ENCODE measurements at regions not wholly inside any gene's neighbourhood (a gene's known extent, or its start where the extent isn't known, plus 50 kb on each side); places are given as distances from the start of the nearest gene placed in this dataset.
"Not testable (repeated sequence)": the region's sequence is repeated elsewhere in the genome, so short reads cannot be mapped to it uniquely, and the experiment has no call there.

DNA sequence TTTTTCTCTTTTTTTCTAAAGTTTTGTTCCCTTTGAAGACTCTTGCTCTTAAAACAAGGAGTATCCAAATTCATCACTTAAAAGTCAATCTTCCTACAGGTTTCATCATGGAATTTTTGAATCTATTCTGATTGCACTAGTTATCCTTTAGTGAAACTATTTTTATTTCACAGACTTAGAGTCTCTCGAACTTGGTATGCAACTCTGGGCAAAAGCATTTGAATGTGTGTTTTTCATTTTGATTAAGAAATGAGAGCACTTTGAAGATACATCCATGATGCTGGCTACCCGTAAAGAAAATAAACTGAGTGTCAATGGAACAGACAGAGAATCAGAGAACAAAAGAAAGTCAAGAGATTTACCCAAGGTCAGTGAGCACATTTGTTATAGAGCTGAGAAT, 586.5 kb downstream of the EPM2A start:
- DNase-seq: no peak

DNA sequence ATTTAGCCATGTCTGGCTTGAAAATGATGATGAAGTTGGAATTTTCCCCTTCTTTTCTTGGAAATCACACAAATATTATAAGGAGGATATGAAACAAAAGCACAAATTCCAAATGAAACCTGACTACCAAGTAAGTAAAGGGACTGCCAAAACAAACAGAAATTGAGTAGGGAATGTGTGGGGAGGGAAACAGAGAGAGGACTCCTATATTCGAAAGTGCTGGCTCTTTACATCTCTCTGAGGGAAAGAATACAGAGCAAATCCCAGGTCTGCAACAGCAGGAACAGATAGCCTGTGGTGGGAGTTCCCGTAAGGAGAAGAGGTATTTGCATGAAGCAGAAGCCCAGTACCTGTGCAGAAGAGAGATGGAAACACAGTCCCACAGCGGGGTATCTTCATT, 583.7 kb downstream of the EPM2A start:
- no peak for DNase-seq

DNA sequence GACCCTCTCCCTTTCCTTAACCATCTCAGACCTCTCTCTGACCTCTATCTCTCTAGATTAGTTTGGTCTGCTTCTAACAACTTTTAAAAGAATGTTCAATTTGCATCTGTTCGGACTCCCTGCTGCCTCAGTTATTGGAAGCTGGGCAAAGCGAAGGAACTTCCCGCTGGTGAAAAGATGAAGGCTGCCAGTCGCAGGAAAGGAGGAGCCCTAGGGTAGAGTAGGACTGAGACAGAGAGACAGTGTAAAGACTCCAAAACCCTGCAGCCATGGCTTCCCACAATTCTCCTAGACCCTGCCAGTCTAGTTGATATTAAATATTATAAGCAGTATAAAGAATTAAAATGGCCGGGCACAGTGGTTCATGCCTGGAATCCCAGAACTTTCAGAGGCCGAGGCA, 581.8 kb downstream of the EPM2A start:
- no peak for DNase-seq

GRCh38 chr6:145155411-145155810, 579.9 kb downstream of the EPM2A start:
- DNase-seq: no peak

- DNase-seq: no peak
These were observed 579.2 kb downstream of the EPM2A start for GRCh38 chr6:145155873-145156782.

- DNase-seq: not testable (repeated sequence)
These were observed 576.7 kb downstream of the EPM2A start for GRCh38 chr6:145158636-145159035.

GRCh38 chr6:145159921-145160320, 575.4 kb downstream of the EPM2A start:
- no peak for DNase-seq

- no peak for DNase-seq
These were observed 573.8 kb downstream of the EPM2A start for GRCh38 chr6:145161501-145161900.

DNA sequence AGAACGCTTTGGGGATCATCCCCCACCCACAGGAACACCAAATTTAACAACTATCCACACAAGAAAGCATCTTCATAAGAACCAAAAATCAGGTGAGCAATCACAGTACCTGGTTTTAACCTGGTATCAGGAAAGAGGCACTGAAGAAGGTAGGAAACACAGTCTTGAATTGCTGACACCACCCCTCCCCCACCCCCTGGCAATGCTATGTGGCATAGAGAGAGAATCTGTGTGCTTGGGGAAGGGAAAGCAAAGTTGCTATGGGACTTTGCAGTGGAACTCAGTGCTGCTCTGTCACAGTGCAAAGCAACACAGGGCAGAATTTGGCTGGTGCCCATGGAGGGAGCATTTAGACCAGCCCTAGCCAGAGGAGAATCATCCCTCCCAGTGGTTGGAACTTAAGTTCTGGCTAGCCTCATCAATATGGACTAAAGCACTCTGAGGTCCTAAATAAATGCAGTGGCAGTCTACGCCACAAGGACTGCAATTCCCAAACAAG, 565.5 kb downstream of the EPM2A start:
- no peak for DNase-seq

- no peak for DNase-seq
These were observed 559.9 kb downstream of the EPM2A start for GRCh38 chr6:145175470-145175869.

DNA sequence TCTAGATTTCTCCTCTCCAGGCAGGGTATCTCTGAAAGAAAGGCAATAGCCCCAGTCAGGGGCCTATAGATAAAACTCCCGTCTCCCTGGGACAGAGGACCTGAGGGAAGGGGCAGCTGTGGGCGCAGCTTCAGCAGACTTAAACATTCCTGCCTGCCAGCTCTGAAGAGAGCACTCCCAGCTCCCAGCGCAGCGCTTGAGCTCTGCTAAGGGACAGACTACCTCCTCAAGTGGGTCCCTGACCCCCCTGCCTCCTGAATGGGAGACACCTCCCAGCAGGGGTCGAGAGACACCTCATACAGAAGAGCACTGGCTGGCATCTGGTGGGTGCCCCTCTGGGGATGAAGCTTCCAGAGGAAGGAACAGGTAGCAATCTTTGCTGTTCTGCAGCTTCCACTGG, 556.9 kb downstream of the EPM2A start:
- no peak for DNase-seq

DNA sequence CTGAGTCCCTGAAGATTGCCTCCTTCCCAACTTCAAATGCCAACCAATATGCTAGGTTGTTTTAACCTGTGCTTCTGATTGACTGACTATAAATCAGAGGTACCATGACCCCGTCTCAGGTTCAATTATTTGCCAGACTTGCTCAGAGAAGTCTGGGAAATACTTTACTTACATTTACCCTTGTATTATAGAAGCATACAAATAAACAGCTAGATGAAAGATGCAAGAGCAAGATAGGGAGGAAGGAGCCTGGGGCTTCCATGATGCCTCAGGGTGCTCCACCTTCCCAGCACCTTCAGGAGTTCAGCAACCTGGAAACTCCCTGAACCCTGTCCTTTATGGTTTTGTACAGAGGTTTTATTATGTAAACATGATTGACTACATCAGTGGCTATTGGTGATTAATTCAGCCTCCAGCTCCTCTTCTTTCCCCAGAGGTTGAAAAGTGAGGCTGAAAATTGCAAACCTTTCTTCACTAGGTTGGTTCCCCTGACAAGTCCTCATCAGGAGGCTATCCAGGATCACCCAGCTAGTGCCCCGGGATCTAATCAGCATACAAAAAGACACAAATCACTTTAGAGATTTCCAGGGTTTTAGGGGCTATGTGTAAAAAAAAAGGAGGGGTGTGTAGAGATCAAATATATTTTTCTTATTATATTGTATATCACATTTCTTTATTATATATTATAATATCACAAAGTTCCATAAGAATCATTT, 547.7 kb downstream of the EPM2A start:
- DNase-seq: no peak

DNA sequence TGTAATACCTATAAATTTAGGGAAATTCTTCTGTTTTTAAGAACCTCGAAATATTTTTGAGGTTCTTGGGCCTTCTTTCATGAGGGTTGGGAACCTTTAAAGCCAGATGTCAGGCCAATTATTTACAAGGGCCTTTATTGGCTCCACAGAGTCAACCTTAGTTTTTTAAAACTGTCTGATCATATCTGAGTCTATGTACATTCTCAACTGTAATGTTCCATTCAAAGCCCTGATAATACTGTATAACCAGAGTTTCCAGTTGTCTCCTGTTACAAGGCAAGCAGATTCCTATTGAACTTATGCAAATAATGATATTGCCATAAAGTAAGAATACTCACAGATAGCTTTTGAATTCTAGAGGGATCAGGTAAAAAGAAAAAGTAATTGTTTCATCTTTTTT, 545.5 kb downstream of the EPM2A start:
- DNase-seq: no peak

- no peak for DNase-seq
These were observed 540.9 kb downstream of the EPM2A start for GRCh38 chr6:145194389-145194788.

DNA sequence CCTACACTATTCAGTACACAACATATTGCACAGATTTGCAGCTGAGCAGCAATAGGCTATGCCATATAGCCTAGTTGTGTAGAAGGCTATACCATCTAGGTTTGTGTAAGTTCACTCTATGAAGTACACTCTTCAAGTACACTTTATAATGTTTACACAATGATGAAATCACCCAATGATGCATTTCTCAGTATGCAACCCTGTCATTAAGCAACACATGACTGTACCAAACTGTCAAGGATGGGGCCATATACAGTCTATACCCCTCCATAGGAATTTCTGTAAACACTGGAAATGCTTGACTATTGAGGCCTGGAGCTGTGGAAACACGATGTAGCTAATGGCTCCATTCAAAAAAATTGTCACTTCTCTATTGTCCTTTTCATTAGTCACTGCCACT, 535.4 kb downstream of the EPM2A start:
- DNase-seq: no peak

GRCh38 chr6:145204301-145204700, 531.0 kb downstream of the EPM2A start:
- no peak for DNase-seq

GRCh38 chr6:145206247-145206907, 528.9 kb downstream of the EPM2A start:
- DNase-seq: no peak

GRCh38 chr6:145208474-145208873, 526.8 kb downstream of the EPM2A start:
- DNase-seq: no peak

DNA sequence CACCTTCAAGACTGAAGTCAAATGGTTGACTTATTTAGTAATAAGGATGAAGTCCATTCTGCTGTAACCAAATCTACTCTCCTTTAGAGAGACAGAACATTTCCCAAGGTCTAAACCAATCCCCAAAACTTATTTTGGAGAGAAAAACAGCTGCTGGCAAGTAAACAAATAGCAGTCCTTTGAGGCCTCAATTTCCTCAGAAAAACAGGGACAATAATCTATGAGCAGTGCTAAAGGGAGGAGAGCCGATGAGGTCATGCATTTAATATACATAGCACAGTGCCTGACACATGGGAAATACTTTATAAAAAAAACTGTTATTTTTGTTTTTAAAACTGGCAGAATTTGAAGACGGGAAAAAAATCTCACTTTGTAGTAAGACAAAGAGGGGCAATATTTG, 526.0 kb downstream of the EPM2A start:
- DNase-seq: no peak

DNA sequence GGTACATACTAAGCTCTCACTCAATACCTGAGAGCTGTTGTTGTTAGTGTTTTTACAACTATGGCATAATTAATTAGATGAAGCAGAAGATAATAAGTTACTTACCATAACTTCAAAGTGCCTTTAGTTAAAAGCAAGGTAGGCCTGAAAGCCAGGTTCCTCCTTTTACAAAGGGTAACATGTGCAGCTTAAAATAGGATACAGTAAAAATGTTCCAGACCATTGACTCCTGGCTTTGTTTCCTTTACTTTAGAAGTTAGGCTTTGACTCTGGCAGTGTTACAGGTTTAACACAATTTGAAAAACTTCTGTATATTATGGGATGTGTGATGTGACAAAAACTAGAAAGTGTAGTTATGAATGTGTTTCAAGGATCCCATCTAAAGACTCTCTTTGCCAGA, 522.5 kb downstream of the EPM2A start:
- DNase-seq: no peak

DNA sequence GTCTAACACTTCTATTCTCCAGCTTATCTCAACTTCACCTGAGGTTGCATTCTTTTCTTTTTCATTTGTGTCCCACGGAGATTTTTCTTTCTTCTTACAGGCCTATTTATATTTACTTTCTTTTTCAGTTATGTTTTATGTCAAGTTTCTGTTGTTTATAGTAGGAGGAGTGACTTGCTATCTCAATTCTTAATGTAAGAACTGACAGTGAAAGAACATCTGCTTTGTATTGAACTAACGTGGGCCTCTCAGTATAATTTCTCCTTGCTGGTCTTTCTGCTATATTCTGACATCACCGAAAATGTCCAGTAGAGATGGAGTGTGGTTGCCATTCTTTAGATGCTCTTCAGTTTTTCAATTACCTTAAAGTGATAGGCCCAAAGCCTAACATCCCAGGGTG, 521.7 kb downstream of the EPM2A start:
- no peak for DNase-seq

DNA sequence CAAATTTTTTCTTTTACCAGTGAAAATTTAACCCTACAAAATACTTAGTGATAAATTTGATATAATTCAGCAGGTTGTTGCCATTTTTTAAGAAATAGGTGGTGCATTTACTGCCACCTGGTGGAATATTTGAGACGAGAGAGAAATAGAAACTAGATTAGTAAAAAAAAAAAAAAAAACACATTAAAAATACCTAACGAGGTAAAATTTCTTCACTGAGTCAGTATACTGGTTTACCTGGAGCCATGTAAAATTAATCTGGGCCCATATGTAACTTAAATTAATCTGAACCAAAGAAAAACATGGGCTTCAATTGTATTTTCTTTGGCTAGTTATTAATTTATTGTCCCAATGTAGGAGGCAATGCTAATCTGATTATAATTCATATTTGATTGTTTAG, 520.8 kb downstream of the EPM2A start:
- peak; percentile 39 for DNase-seq

DNA sequence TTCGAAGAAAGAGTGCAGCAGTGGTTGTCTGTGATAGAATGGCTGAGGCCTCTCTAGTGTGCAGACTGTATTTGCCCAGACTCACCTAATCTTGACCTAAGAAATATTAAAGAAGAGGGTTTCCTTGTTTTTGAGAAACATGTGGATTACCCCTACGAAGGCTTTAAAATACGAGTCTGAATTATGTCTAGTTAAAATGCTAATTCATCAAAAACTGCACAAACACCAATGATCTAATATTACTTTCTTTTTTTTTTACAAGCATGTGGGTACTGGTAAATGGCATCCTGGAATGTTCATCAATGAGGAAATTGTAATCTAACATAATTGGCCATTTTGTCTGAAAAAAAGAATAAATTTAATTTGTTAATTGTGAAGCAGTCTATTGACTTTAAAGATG, 510.9 kb downstream of the EPM2A start:
- DNase-seq: no peak

DNA sequence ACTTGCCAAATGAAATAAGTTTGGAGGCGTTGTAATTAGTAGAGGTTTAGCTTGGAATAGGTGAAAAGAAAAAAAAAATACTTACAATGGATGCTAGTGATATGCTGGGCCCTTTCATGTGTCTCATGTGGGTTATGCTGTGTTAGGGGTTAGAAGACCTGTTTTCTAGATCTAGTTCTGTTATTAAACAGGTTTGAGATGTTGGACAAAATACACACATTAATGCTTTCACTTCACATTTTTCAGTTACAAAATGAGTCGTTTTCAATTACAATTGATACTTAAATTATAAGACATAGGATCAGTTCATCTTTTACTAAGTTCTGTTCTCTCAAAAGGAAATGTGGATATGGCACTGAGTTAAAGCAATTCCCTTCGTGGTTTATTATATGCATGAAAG, 509.8 kb downstream of the EPM2A start:
- no peak for DNase-seq
